Stimulated activated naive CD4-positive, alpha-beta T cell (primary cell): ENCODE measurements at regions not wholly inside any gene's neighbourhood (a gene's known extent, or its start where the extent isn't known, plus 50 kb on each side); places are given as distances from the start of the nearest gene placed in this dataset.

Experiments used
- DNase-seq, 6 experiments: peaks; one replicate each; lab custom pipeline; 2025; lab: John Stamatoyannopoulos, UW

GRCh38 chr7:50166997-50167965, 74.2 kb upstream of the ZPBP start:
- DNase-seq = peak in 3 of 6 experiments; percentile 41 to 47 (median 44)

- peak in 4 of 6 experiments; percentile 17 to 41 (median 34) for DNase-seq
Observed at GRCh38 chr7:50164559-50165170, 71.6 kb upstream of the ZPBP start.

DNA sequence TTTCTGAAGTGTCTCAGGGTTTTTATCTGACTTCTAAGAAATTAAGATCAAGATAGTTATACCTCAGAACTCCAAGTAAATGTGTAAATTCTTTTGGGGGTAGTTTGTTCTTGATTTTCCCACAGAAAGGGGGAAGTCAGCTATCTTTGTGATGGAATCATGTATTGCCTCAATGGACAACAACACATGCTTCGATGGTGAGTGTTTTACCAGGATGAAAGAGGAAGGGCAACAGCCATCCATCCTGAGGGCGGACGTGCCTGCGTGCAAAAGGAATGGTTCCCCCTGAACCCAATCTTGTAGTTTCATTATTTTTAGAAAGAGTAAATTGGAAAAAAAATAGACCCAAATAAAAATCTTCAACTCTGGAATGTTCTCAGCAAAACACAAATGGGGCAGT, 67.2 kb upstream of the ZPBP start:
- no peak for DNase-seq

GRCh38 chr7:50159154-50159553, 66.1 kb upstream of the ZPBP start:
- DNase-seq = no peak

- peak in 2 of 6 experiments; percentile 2 to 14 for DNase-seq
Observed at GRCh38 chr7:50156706-50157105, 63.7 kb upstream of the ZPBP start.

DNA sequence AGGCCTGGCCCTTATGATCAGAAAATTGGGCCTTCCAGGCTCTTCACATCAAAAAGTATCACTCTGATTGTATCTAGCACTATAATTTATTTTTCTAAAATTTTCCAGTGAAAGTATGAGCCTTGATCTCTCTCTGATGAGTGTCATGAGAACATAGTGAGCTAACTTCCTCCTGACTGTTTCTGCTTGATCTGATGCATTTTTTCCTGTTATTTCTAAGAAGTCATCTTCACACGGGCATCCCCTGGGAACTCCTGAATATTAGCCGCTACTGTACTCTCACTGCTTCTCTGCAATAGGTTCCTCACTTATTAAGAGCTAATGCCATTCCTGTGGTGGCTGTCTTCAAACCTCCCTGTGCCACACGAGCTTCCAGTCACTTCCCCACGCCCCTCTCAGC, 63.1 kb upstream of the ZPBP start:
- no peak for DNase-seq

GRCh38 chr7:50155755-50156154, 62.7 kb upstream of the ZPBP start:
- no peak for DNase-seq

DNA sequence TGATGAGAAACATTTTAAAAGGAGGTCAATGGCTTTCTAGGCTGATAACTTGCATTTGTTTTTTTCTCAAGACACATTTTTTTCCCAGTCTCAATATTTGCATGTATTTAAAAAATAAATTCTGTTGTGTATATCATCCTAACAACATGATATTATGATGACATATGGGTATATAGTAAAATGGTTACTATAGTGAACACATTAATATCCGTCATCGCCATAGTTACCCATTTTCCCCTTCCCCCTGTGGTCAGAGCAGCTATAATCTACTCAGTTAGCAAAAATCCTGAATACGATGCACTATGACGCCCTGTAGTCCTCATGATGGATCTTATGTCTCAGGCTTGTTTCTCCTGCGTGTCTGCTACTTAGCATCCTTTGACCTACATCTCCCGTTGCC, 60.9 kb upstream of the ZPBP start:
- no peak for DNase-seq

DNA sequence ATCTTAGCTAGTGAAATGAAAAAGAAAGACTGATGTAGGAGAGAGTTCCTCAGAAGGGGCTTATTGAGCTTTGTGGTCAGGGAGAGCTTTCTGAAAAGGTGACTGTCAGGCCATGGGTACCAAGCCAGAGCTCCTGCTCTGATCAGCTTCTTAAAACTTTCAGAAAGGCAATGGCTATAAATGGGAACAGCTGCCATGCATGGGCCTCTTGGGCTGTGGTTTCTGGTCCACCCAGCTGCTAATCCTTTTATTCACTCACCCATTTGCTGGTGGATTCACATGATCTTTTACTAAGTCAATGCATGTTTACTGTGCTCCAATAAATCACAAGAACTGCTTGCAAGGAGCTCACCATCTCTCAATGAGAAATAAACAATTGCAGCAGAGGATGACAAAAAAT, 60.1 kb upstream of the ZPBP start:
- DNase-seq = no peak

- no peak for DNase-seq
Observed at GRCh38 chr7:50152486-50152885, 59.4 kb upstream of the ZPBP start.

DNA sequence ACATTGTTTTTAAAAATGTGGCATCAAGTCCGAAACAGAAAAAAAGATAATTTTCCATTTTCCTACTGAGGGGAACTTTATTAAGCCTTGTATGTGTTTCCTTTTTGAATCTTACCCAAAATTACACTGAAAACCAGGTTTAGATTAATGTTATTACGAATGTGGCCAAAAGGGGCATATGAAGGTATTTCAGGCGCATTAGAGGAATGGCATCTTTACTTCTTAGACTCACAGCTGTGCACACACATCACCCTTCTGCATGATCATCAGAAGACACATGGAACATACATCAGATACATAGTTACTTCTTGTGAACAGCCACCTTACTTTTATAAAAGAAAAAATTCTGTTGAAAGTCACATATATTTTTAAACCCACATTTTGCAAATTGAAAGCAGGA, 58.6 kb upstream of the ZPBP start:
- no peak for DNase-seq

DNA sequence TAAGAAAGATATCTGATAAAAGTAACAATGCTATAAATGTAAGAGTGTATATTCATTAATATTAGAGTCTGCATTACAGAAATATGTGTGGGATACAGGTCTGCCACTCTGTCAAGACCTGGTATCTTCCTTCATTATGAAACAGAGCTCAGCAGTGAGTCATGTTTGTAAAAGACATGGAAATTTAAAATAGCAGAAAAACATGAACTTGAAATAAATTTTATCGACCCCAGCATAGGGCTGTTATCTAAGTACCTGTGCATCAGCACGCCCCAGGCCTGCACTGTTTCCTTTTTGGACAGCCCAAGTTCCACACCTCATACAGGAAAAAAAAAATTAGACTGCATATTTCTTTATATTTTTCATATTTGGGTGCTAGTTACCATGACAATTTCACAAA, 58.0 kb upstream of the ZPBP start:
- no peak for DNase-seq

- peak in 2 of 6 experiments; percentile 8 to 9 for DNase-seq
Observed at GRCh38 chr7:50149369-50149768, 56.3 kb upstream of the ZPBP start.

DNA sequence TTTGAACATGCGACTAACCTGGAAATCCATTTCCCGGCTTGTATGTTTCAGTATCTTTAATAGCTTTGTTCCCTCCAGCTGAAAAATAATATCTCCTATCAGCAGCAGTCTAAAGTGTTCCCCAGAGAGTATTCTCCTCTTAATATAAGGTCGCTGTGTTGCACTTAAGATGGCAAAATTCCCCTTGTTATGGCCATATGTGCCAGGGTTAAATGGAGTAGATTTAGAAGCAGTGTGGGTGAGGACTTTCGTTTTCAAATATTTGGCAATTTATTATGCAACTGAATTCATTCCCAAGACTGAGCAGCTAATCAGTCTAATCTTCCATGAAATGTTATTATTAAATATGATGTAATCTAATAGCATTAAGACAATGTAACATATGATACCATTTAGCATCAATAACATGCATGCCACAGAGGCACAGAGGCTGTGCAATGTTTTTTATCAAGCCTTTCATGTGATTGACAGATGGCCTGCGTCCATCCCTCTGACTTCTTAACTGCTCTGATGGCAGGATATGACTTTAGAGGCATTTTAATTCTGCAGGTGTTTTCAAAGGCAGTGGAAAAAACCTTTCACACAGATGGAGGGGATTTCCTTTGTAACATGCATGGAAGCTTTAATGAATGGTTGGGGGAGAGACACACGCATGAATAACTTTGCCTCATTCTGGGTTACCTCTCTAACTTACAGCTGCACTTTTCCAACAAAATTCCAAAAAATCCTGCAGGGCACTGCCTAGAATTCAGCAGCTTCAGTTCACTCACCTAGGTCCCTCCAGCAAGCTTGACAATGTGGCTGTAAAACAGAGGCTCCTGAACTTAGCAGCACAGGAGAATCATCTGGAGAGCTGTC, 55.1 kb upstream of the ZPBP start:
- peak; percentile 13 to 69 (median 52) for DNase-seq

DNA sequence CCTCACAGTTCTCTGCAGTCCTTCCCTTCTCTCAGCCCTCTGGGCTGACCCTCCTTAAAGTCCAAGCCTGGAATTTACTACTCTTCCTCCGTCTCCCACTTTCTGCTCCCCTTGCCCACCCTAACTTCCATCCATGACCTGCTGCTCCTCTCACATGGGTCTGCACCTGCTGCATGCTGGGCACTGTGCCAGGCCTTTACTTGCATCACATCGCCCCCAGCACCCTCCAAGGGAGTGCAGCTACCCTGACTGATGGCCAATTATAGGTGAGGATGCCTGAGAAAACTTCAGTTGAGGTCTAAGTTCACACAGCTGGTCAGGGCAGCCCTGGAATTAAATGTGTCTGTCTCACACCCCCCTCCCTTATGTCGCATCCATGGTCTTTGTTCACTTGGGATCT, 53.6 kb upstream of the ZPBP start:
- DNase-seq = no peak

- DNase-seq = no peak
Observed at GRCh38 chr7:50145801-50146338, 52.8 kb upstream of the ZPBP start.

- no peak for DNase-seq
Observed at GRCh38 chr7:50145226-50145625, 52.2 kb upstream of the ZPBP start.
